ENCODE measurements at regions not wholly inside any gene's neighbourhood (a gene's known extent, or its start where the extent isn't known, plus 50 kb on each side); places are given as distances from the start of the nearest gene placed in this dataset.
A peak's percentile ranks its signal among the peaks of the same experiment; 100 is the strongest.

- TF ChIP-seq EZH2phosphoT487 (IDR thresholded peaks at IDR 0.05; ENCODE audit: low read length) = no peak
- TF ChIP-seq, protein P1, sequence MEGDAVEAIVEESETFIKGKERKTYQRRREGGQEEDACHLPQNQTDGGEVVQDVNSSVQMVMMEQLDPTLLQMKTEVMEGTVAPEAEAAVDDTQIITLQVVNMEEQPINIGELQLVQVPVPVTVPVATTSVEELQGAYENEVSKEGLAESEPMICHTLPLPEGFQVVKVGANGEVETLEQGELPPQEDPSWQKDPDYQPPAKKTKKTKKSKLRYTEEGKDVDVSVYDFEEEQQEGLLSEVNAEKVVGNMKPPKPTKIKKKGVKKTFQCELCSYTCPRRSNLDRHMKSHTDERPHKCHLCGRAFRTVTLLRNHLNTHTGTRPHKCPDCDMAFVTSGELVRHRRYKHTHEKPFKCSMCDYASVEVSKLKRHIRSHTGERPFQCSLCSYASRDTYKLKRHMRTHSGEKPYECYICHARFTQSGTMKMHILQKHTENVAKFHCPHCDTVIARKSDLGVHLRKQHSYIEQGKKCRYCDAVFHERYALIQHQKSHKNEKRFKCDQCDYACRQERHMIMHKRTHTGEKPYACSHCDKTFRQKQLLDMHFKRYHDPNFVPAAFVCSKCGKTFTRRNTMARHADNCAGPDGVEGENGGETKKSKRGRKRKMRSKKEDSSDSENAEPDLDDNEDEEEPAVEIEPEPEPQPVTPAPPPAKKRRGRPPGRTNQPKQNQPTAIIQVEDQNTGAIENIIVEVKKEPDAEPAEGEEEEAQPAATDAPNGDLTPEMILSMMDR (IDR thresholded peaks at IDR 0.05; ENCODE audit: low read length) = no peak
- no peak for TF ChIP-seq EZH2 (optimal IDR thresholded peaks at IDR 0.05; ENCODE audit: low read depth, low read length)
- Histone ChIP-seq H3K36me3 (replicated peaks; ENCODE audit: insufficient read depth, low read length) (no peaks in the 10 kb centered on the region), H3F3A (ENCODE audit: insufficient read depth, low read length) (no peaks in the 10 kb centered on the region), H3K4me2 (ENCODE audit: low read depth, low read length) (no peak overlapping the region), H3K27ac (ENCODE audit: low read length) (no peak overlapping the region), H3K9ac (ENCODE audit: low read length) (no peak overlapping the region), H3K9me3 (replicated peaks; ENCODE audit: insufficient read depth, low read length) (no peaks in the 10 kb centered on the region), H4K20me1 (ENCODE audit: insufficient read depth, low read length) (no peaks in the 10 kb centered on the region), H3K79me2 (ENCODE audit: low read length) (no peaks in the 10 kb centered on the region), H3K9me2 (replicated peaks; ENCODE audit: insufficient read depth, low read length) (no peaks in the 10 kb centered on the region), H3K4me1 (ENCODE audit: low read length) (peaks cover 8% of the 10 kb centered on the region), H3K4me3 (ENCODE audit: low read length) (no peak overlapping the region), H2AFZ (ENCODE audit: low read length) (no peak overlapping the region), H3K27me3 (replicated peaks; ENCODE audit: insufficient read depth, low read length) (no peaks in the 10 kb centered on the region)
- no peak for DNase-seq
Observed at GRCh38 chr6:139909992-139910391, 535.5 kb upstream of the CITED2 start.

DNA sequence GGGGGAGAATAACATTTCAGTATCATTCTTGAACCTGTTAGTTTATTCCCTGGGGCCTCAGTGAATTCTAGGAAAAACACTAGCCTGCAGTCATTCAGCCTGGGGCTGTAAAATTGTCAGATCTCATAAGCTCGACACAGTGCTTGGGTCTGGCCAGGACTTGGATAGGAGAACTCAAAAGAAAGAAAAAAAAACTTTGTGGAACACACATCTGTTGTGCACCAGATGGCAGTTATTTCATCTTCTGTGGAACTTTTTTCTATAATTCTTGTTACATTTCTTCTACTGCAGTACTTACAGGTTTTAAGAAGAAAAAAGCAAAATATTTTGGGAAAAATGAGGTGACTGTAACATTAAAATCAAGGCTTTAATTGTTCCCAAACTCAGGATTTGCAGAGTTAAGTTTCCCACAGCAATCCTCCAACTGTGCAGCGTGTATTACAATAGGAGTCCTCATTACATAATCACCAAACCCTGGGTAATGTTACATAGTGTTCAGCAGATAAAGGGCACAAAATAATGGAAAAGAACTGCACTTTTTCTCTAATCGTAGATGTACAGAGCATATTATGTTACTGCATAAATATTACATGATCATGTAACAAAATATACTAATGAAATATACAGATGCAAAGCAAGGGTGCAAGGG is 531.1 kb upstream of the CITED2 start:
- no peaks in the 10 kb centered on the region for H3K36me3 ChIP-seq (replicated peaks; ENCODE audit: insufficient read depth, low read length)
- no peaks in the 10 kb centered on the region for H3K27me3 ChIP-seq (replicated peaks; ENCODE audit: insufficient read depth, low read length)
- H3K27ac ChIP-seq (ENCODE audit: low read length) = no peak overlapping the region
- no peak overlapping the region for H2AFZ ChIP-seq (ENCODE audit: low read length)
- no peaks in the 10 kb centered on the region for H3K79me2 ChIP-seq (ENCODE audit: low read length)
- peaks cover 32% of the 10 kb centered on the region for H3K4me1 ChIP-seq (ENCODE audit: low read length)
- H3K4me2 ChIP-seq (ENCODE audit: low read depth, low read length) = no peak overlapping the region
- no peak overlapping the region for H3K4me3 ChIP-seq (ENCODE audit: low read length)
- no peak for TF ChIP-seq EZH2phosphoT487 (IDR thresholded peaks at IDR 0.05; ENCODE audit: low read length)
- TF ChIP-seq, protein P1 (IDR thresholded peaks at IDR 0.05; ENCODE audit: low read length) = no peak
- TF ChIP-seq EZH2 (optimal IDR thresholded peaks at IDR 0.05; ENCODE audit: low read depth, low read length) = no peak
- no peaks in the 10 kb centered on the region for H4K20me1 ChIP-seq (ENCODE audit: insufficient read depth, low read length)
- no peak overlapping the region for H3K9ac ChIP-seq (ENCODE audit: low read length)
- H3F3A ChIP-seq (ENCODE audit: insufficient read depth, low read length) = peaks cover 18% of the 10 kb centered on the region
- H3K9me3 ChIP-seq (replicated peaks; ENCODE audit: insufficient read depth, low read length) = no peaks in the 10 kb centered on the region
- no peak for DNase-seq
- no peaks in the 10 kb centered on the region for H3K9me2 ChIP-seq (replicated peaks; ENCODE audit: insufficient read depth, low read length)

DNA sequence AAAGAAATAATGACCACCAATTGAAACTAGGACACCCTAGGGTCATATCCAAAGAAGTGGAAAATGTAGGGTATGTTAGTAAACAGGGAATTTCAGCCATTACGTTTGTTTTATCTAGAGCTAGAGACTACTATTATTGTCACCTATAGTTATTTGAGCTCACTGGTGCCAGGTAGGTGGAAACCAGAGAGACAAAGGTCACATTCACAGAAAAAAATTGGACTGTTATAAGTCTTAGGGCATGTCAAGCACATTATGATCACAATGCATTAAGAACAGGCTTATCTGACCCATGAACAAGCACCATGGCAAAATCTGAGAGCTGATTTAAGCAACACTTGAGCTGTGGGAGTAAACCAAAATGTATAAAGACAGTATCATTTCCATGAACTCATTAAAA is 530.1 kb upstream of the CITED2 start:
- H3K36me3 ChIP-seq (replicated peaks; ENCODE audit: insufficient read depth, low read length) = no peaks in the 10 kb centered on the region

More for the DNA sequence above, 530.1 kb upstream of the CITED2 start:
- H3K79me2 ChIP-seq (ENCODE audit: low read length) = no peaks in the 10 kb centered on the region
- H4K20me1 ChIP-seq (ENCODE audit: insufficient read depth, low read length) = no peaks in the 10 kb centered on the region
- no peak overlapping the region for H3K4me3 ChIP-seq (ENCODE audit: low read length)
- no peak overlapping the region for H2AFZ ChIP-seq (ENCODE audit: low read length)
- peaks cover 32% of the 10 kb centered on the region for H3K4me1 ChIP-seq (ENCODE audit: low read length)
- peak overlapping the region; percentile 58; the same call in 1 of the 2 replicates for H3K4me2 ChIP-seq (ENCODE audit: low read depth, low read length)
- no peak for DNase-seq
- H3F3A ChIP-seq (ENCODE audit: insufficient read depth, low read length) = peaks cover 18% of the 10 kb centered on the region
- no peaks in the 10 kb centered on the region for H3K27me3 ChIP-seq (replicated peaks; ENCODE audit: insufficient read depth, low read length)
- TF ChIP-seq EZH2phosphoT487 (IDR thresholded peaks at IDR 0.05; ENCODE audit: low read length) (no peak), EZH2 (optimal IDR thresholded peaks at IDR 0.05; ENCODE audit: low read depth, low read length) (no peak)
- TF ChIP-seq, protein P1 (IDR thresholded peaks at IDR 0.05; ENCODE audit: low read length) = no peak
- H3K9me2 ChIP-seq (replicated peaks; ENCODE audit: insufficient read depth, low read length) = no peaks in the 10 kb centered on the region
- peak overlapping the region; percentile 90; the same call in 1 of the 2 replicates for H3K27ac ChIP-seq (ENCODE audit: low read length)
- no peak overlapping the region for H3K9ac ChIP-seq (ENCODE audit: low read length)
- no peaks in the 10 kb centered on the region; the same call in 1 of the 2 replicates for H3K9me3 ChIP-seq (replicated peaks; ENCODE audit: insufficient read depth, low read length)
